Progenitor cell of endocrine pancreas (in vitro differentiated cells): ENCODE measurements at regions not wholly inside any gene's neighbourhood (a gene's known extent, or its start where the extent isn't known, plus 50 kb on each side); places are given as distances from the start of the nearest gene placed in this dataset.

Source experiments
- DNase-seq: peaks from one replicate; pipeline ENCODE4 v3.0.0; 2021; ENCODE audit warnings: low spot score; ENCODE audit not compliant: unreplicated experiment
- H3K27ac Mint-ChIP-seq: 2 replicates; pipeline ENCODE4 v1.8.0; 2021; ENCODE audit warnings: mild to moderate bottlenecking, moderate library complexity, mixed read lengths
- H3K27me3 Mint-ChIP-seq: 2 replicates; pipeline ENCODE4 v1.8.0; 2021; ENCODE audit warnings: mixed read lengths
- H3K36me3 Mint-ChIP-seq: 2 replicates; pipeline ENCODE4 v1.8.0; 2022; ENCODE audit warnings: mixed read lengths; ENCODE audit not compliant: insufficient read depth
- H3K4me1 Mint-ChIP-seq: 2 replicates; pipeline ENCODE4 v1.8.0; 2021; ENCODE audit warnings: low read depth, mixed read lengths
- H3K4me3 Mint-ChIP-seq: 2 replicates; pipeline ENCODE4 v1.8.0; 2021; ENCODE audit warnings: low read depth, mild to moderate bottlenecking, moderate library complexity, mixed read lengths
- H3K9me3 Mint-ChIP-seq: 2 replicates; pipeline ENCODE4 v1.8.0; 2021; ENCODE audit warnings: low read depth, mixed read lengths
- CTCF ChIP-seq: fragments of 200-600 bp; sonication (generic); IDR thresholded peaks from one replicate; pipeline ENCODE4 v1.5.0; 2021; ENCODE audit warnings: antibody characterized with exemption, mild to moderate bottlenecking; ENCODE audit not compliant: unreplicated experiment

DNA sequence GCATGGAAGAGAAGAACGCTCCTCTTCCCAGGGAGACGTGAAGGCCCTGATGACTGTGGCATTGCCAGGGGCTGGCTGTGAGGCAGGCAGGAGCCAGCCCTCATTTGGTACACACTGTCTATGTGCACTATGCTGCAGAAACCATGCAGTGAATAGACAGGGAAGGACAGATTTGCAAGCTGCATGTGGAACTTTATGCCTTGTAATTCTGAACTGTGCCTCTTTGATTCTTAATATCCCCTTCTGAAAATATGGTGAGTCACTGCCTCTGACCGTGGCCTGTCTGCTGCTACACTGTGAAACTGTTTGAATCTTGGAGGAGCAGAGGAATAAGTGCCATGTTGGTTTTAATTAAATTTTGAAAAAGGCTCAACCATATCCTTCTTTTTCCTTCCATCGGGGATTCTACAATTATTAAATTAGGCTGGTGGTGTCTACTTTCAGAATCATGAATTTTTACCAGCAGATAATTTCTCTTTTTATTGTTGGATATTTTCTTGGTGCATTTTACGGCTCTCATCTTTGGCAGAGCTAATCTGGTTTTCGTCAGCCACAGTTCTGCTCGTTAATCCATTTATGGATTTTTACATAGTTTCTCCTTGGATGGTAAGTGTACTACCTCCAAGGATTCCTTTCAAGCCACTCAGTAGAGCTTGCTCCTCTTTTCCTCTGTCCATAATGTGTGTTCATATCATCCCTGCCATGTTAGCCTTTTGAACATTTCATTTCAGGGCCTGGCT lies 301.0 kb upstream of the SLC35B3 start:
- H3K4me3 Mint-ChIP-seq: no peak overlapping the region
- no peak for TF ChIP-seq CTCF
- H3K4me1 Mint-ChIP-seq: no peaks in the 10 kb centered on the region
- H3K9me3 Mint-ChIP-seq: peaks cover 7% of the 10 kb centered on the region
- DNase-seq: no peak
- H3K36me3 Mint-ChIP-seq: no peaks in the 10 kb centered on the region
- H3K27me3 Mint-ChIP-seq: peaks cover 5% of the 10 kb centered on the region
- H3K27ac Mint-ChIP-seq: no peak overlapping the region

DNA sequence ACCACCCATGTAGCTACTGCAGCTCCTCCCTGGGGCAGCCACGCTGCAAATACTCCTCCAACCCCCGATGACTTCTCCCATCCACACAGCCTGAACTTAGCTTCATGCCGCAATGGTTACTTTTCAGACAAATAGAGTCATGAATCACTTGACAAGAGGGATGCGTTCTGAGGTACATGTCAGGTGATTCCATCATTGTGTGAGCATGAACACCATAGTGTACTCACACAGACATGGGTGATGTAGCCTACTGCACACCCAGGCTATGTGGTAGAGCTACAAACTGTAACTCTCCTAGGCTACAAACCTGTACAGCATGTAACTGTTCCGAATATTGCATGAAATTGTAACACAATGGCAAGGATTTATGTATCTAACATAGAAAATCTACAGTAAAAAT lies 298.5 kb upstream of the SLC35B3 start:
- no peaks in the 10 kb centered on the region for H3K36me3 Mint-ChIP-seq
- no peak for TF ChIP-seq CTCF
- no peaks in the 10 kb centered on the region for H3K9me3 Mint-ChIP-seq
- peaks cover 6% of the 10 kb centered on the region for H3K4me1 Mint-ChIP-seq
- H3K27me3 Mint-ChIP-seq: peaks cover 5% of the 10 kb centered on the region
- H3K27ac Mint-ChIP-seq: no peak overlapping the region
- H3K4me3 Mint-ChIP-seq: no peak overlapping the region
- DNase-seq: no peak

DNA sequence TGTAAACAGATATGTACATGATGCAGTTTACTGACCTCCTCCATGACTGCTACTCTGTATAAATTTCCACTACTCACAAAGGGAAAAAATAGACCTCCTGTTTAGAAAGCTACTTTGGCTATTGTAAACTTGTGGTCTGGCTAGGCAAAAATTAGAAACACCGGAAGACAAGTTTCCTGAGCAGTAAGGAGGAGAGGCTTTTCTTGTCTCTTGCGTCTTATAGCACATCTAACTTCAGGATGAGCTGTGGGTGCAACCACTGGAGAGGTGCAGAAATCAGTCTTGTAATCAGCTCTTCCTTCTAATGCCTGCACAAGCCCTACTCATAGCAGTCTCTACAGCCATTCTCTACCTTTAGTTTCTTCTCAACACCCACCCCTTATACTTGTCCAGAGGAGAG lies 296.5 kb upstream of the SLC35B3 start:
- no peak for TF ChIP-seq CTCF
- no peaks in the 10 kb centered on the region for H3K36me3 Mint-ChIP-seq
- no peaks in the 10 kb centered on the region for H3K9me3 Mint-ChIP-seq
- no peak overlapping the region for H3K4me3 Mint-ChIP-seq
- peaks cover 5% of the 10 kb centered on the region for H3K27me3 Mint-ChIP-seq
- DNase-seq: no peak
- H3K4me1 Mint-ChIP-seq: peaks cover 7% of the 10 kb centered on the region
- peak overlapping the region; percentile 22 for H3K27ac Mint-ChIP-seq

GRCh38 chr6:8710668-8711431 lies 275.5 kb upstream of the SLC35B3 start:
- no peaks in the 10 kb centered on the region for H3K4me1 Mint-ChIP-seq
- H3K36me3 Mint-ChIP-seq: no peaks in the 10 kb centered on the region
- H3K9me3 Mint-ChIP-seq: no peaks in the 10 kb centered on the region
- peaks cover 7% of the 10 kb centered on the region for H3K27me3 Mint-ChIP-seq
- H3K27ac Mint-ChIP-seq: no peak overlapping the region
- TF ChIP-seq CTCF: no peak
- no peak overlapping the region for H3K4me3 Mint-ChIP-seq
- DNase-seq: no peak

DNA sequence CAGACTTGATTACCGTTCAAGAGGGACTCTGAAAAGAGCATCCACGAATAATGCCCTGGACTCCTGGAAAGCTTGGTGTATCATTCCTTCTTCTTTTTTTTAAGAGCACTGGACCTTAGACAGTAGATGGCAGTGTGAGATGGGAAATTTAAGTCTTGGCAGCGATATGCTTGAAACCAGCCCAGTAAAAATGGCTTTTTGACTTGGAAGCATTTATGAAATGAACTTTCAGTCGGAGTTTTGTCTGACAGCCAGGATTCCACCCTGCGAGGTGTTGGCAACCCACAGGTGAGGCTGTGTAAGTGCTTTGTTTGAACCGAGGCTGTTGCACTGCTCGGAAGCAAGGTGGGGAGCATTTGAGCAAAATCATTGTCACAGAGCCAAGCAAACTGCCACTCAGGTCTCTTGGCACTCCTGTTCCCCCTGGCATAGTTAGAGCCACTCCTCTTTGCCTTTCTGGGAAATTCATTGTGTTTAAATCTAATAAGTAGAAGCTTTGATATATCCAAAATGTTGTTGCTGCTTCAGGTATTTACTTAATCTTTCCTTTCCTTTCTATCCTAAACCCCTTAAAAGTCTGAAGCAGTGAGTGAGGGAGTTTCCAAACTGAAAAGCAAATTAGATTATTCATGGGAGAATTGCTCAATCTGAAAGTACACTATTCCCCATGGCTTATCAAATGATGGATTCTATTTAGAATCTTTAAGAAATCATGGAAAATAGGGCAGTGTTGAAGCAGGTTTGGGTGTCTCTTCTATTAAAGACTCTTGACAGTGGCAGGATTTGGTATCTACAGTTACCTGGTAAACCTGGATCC lies 272.8 kb upstream of the SLC35B3 start:
- Mint-ChIP-seq H3K36me3 (no peaks in the 10 kb centered on the region), H3K27ac (no peak overlapping the region), H3K27me3 (peaks cover 7% of the 10 kb centered on the region), H3K4me1 (no peaks in the 10 kb centered on the region), H3K4me3 (no peak overlapping the region), H3K9me3 (no peaks in the 10 kb centered on the region)
- peak; percentile 49 for TF ChIP-seq CTCF
- no peak for DNase-seq
